ENCODE measurements at regions not wholly inside any gene's neighbourhood (a gene's known extent, or its start where the extent isn't known, plus 50 kb on each side); places are given as distances from the start of the nearest gene placed in this dataset.

DNA sequence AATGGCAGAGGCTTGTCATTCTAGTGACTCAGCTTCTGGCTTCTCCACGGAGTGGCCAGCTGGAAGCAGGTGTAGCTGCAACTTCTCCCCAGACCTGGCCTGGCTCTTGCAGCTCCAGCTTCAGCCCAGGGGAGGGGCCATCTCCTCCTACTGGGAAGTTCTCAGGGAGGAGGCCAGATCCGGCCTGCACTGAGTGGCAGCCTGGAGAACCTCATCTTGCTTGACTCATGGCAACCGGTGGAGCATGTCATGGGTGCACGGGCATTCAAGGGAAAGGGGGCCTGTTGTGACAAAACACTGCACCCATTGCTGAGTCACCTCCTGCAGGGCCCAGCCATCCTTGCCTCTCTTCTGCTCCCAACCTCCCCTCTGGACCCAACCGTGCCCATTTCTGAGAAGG, 273.9 kb upstream of the MAF start:
- no TSS peak for BruUV-seq (replicated peaks)
- H3K4me1 ChIP-seq (ENCODE audit: insufficient read depth, low read length, poor library complexity, severe bottlenecking) = no peaks in the 10 kb centered on the region
- ChIA-PET CTCF (no interaction called here), POLR2A (ENCODE audit: low non-redundant PET) (no interaction called here)
- intact Hi-C loops (cut with micrococcal nuclease; ENCODE audit: unreplicated experiment) = no loop called here
- DNase-seq (ENCODE audit: low spot score) = no peak
- H3K27ac ChIP-seq (ENCODE audit: low read depth, low read length, poor library complexity, severe bottlenecking) = no peak overlapping the region
- no peaks in the 10 kb centered on the region for H3K36me3 ChIP-seq (ENCODE audit: insufficient read depth, low read length, poor library complexity, severe bottlenecking)
- no peaks in the 10 kb centered on the region for H3K27me3 ChIP-seq (replicated peaks; ENCODE audit: insufficient read depth, low read depth, low read length, poor library complexity)
- H3K9me3 ChIP-seq (ENCODE audit: low read depth, low read length, poor library complexity, severe bottlenecking) = no peaks in the 10 kb centered on the region
- no peak for TF ChIP-seq EZH2 (IDR thresholded peaks at IDR 0.05; ENCODE audit: borderline replicate concordance, low read depth, low read length, poor library complexity, severe bottlenecking)
- TF ChIP-seq, protein P1, sequence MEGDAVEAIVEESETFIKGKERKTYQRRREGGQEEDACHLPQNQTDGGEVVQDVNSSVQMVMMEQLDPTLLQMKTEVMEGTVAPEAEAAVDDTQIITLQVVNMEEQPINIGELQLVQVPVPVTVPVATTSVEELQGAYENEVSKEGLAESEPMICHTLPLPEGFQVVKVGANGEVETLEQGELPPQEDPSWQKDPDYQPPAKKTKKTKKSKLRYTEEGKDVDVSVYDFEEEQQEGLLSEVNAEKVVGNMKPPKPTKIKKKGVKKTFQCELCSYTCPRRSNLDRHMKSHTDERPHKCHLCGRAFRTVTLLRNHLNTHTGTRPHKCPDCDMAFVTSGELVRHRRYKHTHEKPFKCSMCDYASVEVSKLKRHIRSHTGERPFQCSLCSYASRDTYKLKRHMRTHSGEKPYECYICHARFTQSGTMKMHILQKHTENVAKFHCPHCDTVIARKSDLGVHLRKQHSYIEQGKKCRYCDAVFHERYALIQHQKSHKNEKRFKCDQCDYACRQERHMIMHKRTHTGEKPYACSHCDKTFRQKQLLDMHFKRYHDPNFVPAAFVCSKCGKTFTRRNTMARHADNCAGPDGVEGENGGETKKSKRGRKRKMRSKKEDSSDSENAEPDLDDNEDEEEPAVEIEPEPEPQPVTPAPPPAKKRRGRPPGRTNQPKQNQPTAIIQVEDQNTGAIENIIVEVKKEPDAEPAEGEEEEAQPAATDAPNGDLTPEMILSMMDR (conservative IDR thresholded peaks at IDR 0.05; ENCODE audit: low read depth, low read length) = no peak
- H3K4me3 ChIP-seq (ENCODE audit: low read depth, low read length, poor library complexity, severe bottlenecking) = no peak overlapping the region

DNA sequence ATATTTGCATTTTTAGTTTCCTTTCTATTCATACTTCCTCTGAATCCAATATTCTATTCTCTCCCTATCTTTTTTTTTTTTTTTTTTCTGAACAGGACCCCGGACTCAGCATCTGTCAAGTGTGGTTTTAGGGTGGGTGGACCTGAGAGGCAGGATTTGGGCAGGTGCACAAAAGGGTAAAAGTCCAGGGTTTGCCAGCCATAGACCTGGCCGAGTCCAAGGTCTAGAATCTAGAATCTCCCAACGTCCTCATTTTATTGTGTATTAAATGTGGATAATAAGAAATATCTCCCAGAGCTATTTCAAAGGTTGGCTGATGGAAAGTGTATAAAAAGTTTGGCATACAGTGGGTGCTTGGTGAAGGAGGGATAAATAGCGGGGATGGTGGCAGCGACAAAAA, 273.3 kb upstream of the MAF start:
- TF ChIP-seq, protein P1 (conservative IDR thresholded peaks at IDR 0.05; ENCODE audit: low read depth, low read length) = no peak
- no peak for TF ChIP-seq EZH2 (IDR thresholded peaks at IDR 0.05; ENCODE audit: borderline replicate concordance, low read depth, low read length, poor library complexity, severe bottlenecking)
- CTCF ChIA-PET = no interaction called here
- Histone ChIP-seq H3K4me3 (ENCODE audit: low read depth, low read length, poor library complexity, severe bottlenecking) (no peak overlapping the region), H3K36me3 (ENCODE audit: insufficient read depth, low read length, poor library complexity, severe bottlenecking) (no peaks in the 10 kb centered on the region), H3K4me1 (ENCODE audit: insufficient read depth, low read length, poor library complexity, severe bottlenecking) (no peaks in the 10 kb centered on the region), H3K27me3 (replicated peaks; ENCODE audit: insufficient read depth, low read depth, low read length, poor library complexity) (no peaks in the 10 kb centered on the region), H3K9me3 (ENCODE audit: low read depth, low read length, poor library complexity, severe bottlenecking) (no peaks in the 10 kb centered on the region), H3K27ac (ENCODE audit: low read depth, low read length, poor library complexity, severe bottlenecking) (no peak overlapping the region)
- no TSS peak for BruUV-seq (replicated peaks)
- POLR2A ChIA-PET (ENCODE audit: low non-redundant PET) = no interaction called here
- intact Hi-C loops (cut with micrococcal nuclease; ENCODE audit: unreplicated experiment) = no loop called here
- DNase-seq (ENCODE audit: low spot score) = no peak

DNA sequence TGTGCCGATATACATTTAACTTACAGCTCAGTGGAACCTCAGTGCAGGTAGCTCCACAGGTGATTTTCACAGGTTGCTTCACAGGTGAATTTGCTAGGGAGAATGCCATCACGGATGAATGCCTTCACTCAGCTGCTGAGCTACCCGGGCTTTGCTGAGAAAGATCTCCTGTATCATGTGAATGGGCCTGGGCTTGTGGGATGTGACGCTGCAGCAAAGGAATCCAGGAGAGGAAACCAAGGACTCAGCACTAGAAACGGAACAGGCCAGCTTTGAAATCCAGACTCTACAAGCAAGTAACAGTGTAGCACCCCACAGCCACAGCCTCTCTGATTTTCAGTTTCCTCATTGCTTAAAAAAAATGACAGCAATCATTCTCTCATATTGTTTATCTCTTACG, 271.4 kb upstream of the MAF start:
- H3K27me3 ChIP-seq (replicated peaks; ENCODE audit: insufficient read depth, low read depth, low read length, poor library complexity) = no peaks in the 10 kb centered on the region
- H3K4me3 ChIP-seq (ENCODE audit: low read depth, low read length, poor library complexity, severe bottlenecking) = no peak overlapping the region
- H3K36me3 ChIP-seq (ENCODE audit: insufficient read depth, low read length, poor library complexity, severe bottlenecking) = no peaks in the 10 kb centered on the region
- CTCF ChIA-PET = no interaction called here
- POLR2A ChIA-PET (ENCODE audit: low non-redundant PET) = no interaction called here
- no peaks in the 10 kb centered on the region for H3K4me1 ChIP-seq (ENCODE audit: insufficient read depth, low read length, poor library complexity, severe bottlenecking)
- intact Hi-C loops (cut with micrococcal nuclease; ENCODE audit: unreplicated experiment) = no loop called here
- no peaks in the 10 kb centered on the region for H3K9me3 ChIP-seq (ENCODE audit: low read depth, low read length, poor library complexity, severe bottlenecking)
- no peak for DNase-seq (ENCODE audit: low spot score)
- no peak overlapping the region for H3K27ac ChIP-seq (ENCODE audit: low read depth, low read length, poor library complexity, severe bottlenecking)
- TF ChIP-seq EZH2 (IDR thresholded peaks at IDR 0.05; ENCODE audit: borderline replicate concordance, low read depth, low read length, poor library complexity, severe bottlenecking) = no peak
- TF ChIP-seq, protein P1 (conservative IDR thresholded peaks at IDR 0.05; ENCODE audit: low read depth, low read length) = no peak
- BruUV-seq (replicated peaks) = no TSS peak
